Activated CD4-positive, alpha-beta T cell treated with anti-CD3 and anti-CD28 coated beads for 36 hours (primary cell): ENCODE measurements at regions not wholly inside any gene's neighbourhood (a gene's known extent, or its start where the extent isn't known, plus 50 kb on each side); places are given as distances from the start of the nearest gene placed in this dataset.

Source experiments
- ATAC-seq: fragments of 200-7000 bp; cut with Tn5 transposase; one replicate; pipeline ENCODE4 v1.10.0; 2021; ENCODE audit warnings: mild to moderate bottlenecking, moderate library complexity
- CTCF ChIA-PET: fragments of 350-600 bp; sonication (Branson Sonifier 250); formaldehyde crosslinking; loops from one replicate; lab custom pipeline; 2021; ENCODE audit warnings: antibody characterized with exemption; lab: Charles Lee
- POLR2A ChIA-PET: fragments of 350-600 bp; sonication (Branson Sonifier 250); formaldehyde crosslinking; loops from one replicate; lab custom pipeline; 2021; ENCODE audit warnings: antibody characterized with exemption, inconsistent platforms; lab: Charles Lee
- DNase-seq: peaks from one replicate; pipeline ENCODE4 v3.0.0-alpha.2; 2020
- H3K27ac Mint-ChIP-seq: one replicate; pipeline ENCODE4 v1.8.0; 2021; ENCODE audit warnings: mixed read lengths
- H3K27me3 Mint-ChIP-seq: one replicate; pipeline ENCODE4 v1.8.0; 2021; ENCODE audit warnings: mixed read lengths
- H3K36me3 Mint-ChIP-seq: one replicate; pipeline ENCODE4 v1.8.0; 2021; ENCODE audit warnings: low read depth, mixed read lengths
- H3K4me1 Mint-ChIP-seq: one replicate; pipeline ENCODE4 v1.8.0; 2021; ENCODE audit warnings: mixed read lengths
- H3K4me3 Mint-ChIP-seq: one replicate; pipeline ENCODE4 v1.8.0; 2021; ENCODE audit warnings: mild to moderate bottlenecking, moderate library complexity, mixed read lengths
- H3K9me3 Mint-ChIP-seq: one replicate; pipeline ENCODE4 v1.8.0; 2021; ENCODE audit warnings: low read depth, mixed read lengths
- intact Hi-C, 2 experiments: fragments of 100-400 bp; cut with DNase I in 1 of 2; cut with micrococcal nuclease in 1 of 2; formaldehyde crosslinking; loops; one replicate each; pipeline versions ENCODE4 v1.14.2 to v1.15.1; 2022 to 2024; cut with DNase I, micrococcal nuclease

- no peaks in the 10 kb centered on the region for H3K36me3 Mint-ChIP-seq
- H3K9me3 Mint-ChIP-seq: peaks cover 23% of the 10 kb centered on the region
- intact Hi-C loops: no loop called here
- ATAC-seq: no peak
- no peaks in the 10 kb centered on the region for H3K4me1 Mint-ChIP-seq
- DNase-seq: no peak
- no peak overlapping the region for H3K4me3 Mint-ChIP-seq
- no peak overlapping the region for H3K27ac Mint-ChIP-seq
- peaks cover 17% of the 10 kb centered on the region for H3K27me3 Mint-ChIP-seq
- CTCF ChIA-PET: no interaction called here
- POLR2A ChIA-PET: no interaction called here
Measured at GRCh38 chr22:48835364-48835763, 992.3 kb downstream of the BRD1 start.

DNA sequence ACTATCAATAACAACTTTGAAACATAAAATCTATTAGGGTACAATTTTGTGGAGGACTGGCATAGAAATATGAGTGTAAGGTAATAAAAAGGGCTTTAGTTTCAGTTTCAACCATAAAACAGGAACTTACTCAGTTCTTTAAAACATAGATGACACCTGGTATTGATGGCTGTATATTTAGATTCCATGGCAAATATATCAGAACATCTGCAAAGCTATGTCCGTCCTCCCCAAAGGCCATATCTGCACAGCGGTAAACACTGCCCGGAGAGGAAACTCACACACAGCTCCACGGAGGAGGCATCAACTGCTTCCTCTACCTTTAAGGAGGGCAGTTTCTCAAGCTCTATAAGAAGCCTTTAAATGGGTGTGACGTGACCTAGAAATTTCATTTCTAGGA is 993.3 kb downstream of the BRD1 start:
- H3K27me3 Mint-ChIP-seq: peaks cover 19% of the 10 kb centered on the region
- no peaks in the 10 kb centered on the region for H3K36me3 Mint-ChIP-seq
- ChIA-PET POLR2A (no interaction called here), CTCF (no interaction called here)
- intact Hi-C loops: no loop called here
- H3K27ac Mint-ChIP-seq: no peak overlapping the region
- DNase-seq: no peak
- peaks cover 26% of the 10 kb centered on the region for H3K9me3 Mint-ChIP-seq
- H3K4me1 Mint-ChIP-seq: no peaks in the 10 kb centered on the region
- H3K4me3 Mint-ChIP-seq: no peak overlapping the region
- ATAC-seq: no peak

GRCh38 chr22:48832592-48832991 is 995.1 kb downstream of the BRD1 start:
- Mint-ChIP-seq H3K36me3 (no peaks in the 10 kb centered on the region), H3K27ac (no peak overlapping the region), H3K4me3 (no peak overlapping the region), H3K9me3 (peaks cover 27% of the 10 kb centered on the region), H3K27me3 (peaks cover 21% of the 10 kb centered on the region), H3K4me1 (no peaks in the 10 kb centered on the region)
- peak; percentile 64 for DNase-seq
- ChIA-PET CTCF (no interaction called here), POLR2A (no interaction called here)
- ATAC-seq: peak; percentile 81
- intact Hi-C loops: no loop called here

DNA sequence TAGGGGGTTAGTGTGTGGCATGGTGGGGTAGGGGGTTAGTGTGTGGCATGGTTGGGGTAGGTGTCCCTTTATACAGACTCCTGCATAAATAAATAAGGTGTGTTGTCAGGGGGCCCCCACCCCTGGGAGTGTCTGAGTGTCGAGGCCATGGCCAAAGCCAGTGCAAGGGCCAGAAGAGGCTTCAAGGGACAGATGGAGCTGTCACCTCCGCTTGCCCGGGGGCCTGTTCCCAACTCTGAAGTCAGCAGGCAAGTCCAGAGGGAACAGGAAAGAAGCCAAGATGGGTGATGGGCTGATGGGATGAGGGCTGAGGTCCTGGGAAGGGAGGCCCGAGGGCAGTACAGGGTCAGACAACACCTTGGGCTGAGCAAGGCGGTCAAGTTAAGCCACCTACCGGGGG is 997.8 kb downstream of the BRD1 start:
- no peak for ATAC-seq
- Mint-ChIP-seq H3K4me1 (no peaks in the 10 kb centered on the region), H3K9me3 (peaks cover 21% of the 10 kb centered on the region)

GRCh38 chr22:48828688-48829087 is 999.0 kb downstream of the BRD1 start:
- Mint-ChIP-seq H3K36me3 (no peaks in the 10 kb centered on the region), H3K27me3 (peaks cover 15% of the 10 kb centered on the region), H3K27ac (no peak overlapping the region), H3K4me1 (no peaks in the 10 kb centered on the region), H3K4me3 (no peak overlapping the region), H3K9me3 (peaks cover 21% of the 10 kb centered on the region)
- ChIA-PET CTCF (no interaction called here), POLR2A (no interaction called here)
- no peak for DNase-seq
- intact Hi-C loops: no loop called here
- no peak for ATAC-seq

More for the DNA sequence above, 997.8 kb downstream of the BRD1 start:
- Mint-ChIP-seq H3K36me3 (no peaks in the 10 kb centered on the region), H3K4me3 (no peak overlapping the region), H3K27me3 (peaks cover 18% of the 10 kb centered on the region), H3K27ac (no peak overlapping the region)
- POLR2A ChIA-PET: no interaction called here
- intact Hi-C loops: no loop called here
- CTCF ChIA-PET: no interaction called here
- DNase-seq: no peak

DNA sequence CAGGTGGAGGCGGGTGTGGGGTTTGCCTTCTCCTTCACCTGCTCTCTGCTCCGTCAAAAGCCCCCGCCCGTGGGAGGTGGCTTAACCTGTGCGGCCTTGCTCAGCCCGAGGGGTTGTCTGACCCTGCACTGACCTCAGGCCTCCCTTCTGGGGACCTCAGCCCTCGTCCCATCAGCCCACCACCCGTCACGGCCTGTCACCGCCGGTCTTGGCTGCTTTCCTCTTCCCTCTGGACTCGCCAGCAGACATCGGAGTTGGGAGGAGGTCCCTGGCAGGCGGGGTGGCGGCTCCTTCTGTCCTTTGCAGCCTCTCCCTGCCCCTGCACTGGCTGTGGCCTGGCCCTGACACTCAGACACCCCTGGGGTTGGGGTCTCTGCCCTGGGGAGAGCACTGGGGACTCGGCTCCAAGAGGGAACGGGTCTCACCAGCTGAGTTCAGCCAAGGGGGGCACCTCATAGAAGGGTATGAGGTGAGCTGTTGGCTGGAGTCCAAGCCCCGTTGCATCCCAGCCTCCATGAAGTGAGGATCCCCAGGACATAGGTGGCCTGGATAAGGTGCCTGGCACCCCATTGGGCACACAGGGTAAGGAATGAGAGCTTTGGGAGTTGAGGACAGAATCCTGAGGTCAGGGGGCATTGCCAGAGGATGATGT is 999.6 kb downstream of the BRD1 start:
- H3K36me3 Mint-ChIP-seq: no peaks in the 10 kb centered on the region
- DNase-seq (no peak), ATAC-seq (no peak)
- H3K9me3 Mint-ChIP-seq: peaks cover 16% of the 10 kb centered on the region
- no peak overlapping the region for H3K27ac Mint-ChIP-seq
- POLR2A ChIA-PET: no interaction called here
- peaks cover 9% of the 10 kb centered on the region for H3K27me3 Mint-ChIP-seq
- H3K4me3 Mint-ChIP-seq: no peak overlapping the region
- H3K4me1 Mint-ChIP-seq: no peaks in the 10 kb centered on the region
- CTCF ChIA-PET: interaction anchor here (0.8 kb wide), 1 partner anchor 119 kb away, joined by 4 read pairs; no protein-coding TSS in a partner anchor
- intact Hi-C loops: no loop called here

DNA sequence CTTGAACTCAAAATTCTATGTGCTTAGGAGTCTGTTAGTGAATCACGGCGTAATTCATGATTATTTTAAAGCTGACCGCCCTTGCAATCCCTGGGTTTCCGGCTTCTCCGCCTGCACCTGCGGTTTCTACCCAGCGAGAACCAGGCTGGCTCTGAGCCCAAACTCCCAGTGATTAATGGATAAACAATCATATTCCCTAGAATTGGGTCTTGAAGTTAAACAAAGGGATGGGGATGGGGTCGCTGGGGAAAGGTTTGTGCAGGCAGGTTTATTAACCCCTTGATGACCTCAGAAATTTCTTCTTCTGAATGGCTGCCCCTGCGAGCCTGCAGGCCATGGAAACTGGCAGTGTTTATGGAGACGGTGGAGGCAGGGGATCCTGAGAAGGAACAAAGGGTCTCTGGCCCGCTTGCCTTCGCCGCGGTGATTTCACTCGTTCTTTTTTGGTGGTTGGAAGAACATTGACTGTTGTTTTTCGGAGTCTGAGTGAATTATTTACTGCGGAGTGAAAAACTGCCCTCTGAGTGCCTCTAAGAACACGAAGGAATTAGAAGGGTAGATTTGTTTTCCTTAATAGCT is 1000.3 kb downstream of the BRD1 start:
- H3K4me3 Mint-ChIP-seq: no peak overlapping the region
- DNase-seq (no peak), ATAC-seq (no peak)
- CTCF ChIA-PET: interaction anchor here (0.8 kb wide), 1 partner anchor 120 kb away, joined by 4 read pairs; no protein-coding TSS in a partner anchor
- H3K9me3 Mint-ChIP-seq: peaks cover 12% of the 10 kb centered on the region
- peaks cover 8% of the 10 kb centered on the region for H3K27me3 Mint-ChIP-seq
- H3K27ac Mint-ChIP-seq: no peak overlapping the region
- intact Hi-C loops: no loop called here
- POLR2A ChIA-PET: no interaction called here
- no peaks in the 10 kb centered on the region for H3K36me3 Mint-ChIP-seq
- H3K4me1 Mint-ChIP-seq: no peaks in the 10 kb centered on the region

DNA sequence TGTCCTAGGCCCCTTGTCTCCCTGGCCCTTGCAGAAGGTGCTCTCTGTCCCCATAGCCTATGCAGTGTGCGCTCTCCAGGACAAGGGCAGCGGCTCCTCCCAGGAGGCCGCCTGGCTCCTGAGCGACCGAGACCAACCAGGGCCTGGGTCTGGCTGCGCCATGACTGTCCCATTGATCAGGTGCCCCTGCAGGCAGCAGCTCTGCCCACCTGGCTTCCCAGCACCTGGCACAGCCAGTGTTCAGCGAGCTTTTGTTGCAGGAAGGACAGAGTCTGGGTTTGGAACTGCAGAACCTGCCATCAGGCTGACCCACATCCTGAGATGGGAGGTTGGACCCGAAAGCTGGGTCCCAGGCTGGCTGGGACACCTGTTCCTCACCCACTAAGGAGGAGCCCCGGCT is 1001.1 kb downstream of the BRD1 start:
- intact Hi-C loops: no loop called here
- Mint-ChIP-seq H3K27ac (no peak overlapping the region), H3K36me3 (no peaks in the 10 kb centered on the region), H3K27me3 (peaks cover 8% of the 10 kb centered on the region), H3K4me3 (no peak overlapping the region), H3K4me1 (no peaks in the 10 kb centered on the region), H3K9me3 (peaks cover 12% of the 10 kb centered on the region)
- POLR2A ChIA-PET: no interaction called here
- CTCF ChIA-PET: no interaction called here
- DNase-seq (no peak), ATAC-seq (no peak)

DNA sequence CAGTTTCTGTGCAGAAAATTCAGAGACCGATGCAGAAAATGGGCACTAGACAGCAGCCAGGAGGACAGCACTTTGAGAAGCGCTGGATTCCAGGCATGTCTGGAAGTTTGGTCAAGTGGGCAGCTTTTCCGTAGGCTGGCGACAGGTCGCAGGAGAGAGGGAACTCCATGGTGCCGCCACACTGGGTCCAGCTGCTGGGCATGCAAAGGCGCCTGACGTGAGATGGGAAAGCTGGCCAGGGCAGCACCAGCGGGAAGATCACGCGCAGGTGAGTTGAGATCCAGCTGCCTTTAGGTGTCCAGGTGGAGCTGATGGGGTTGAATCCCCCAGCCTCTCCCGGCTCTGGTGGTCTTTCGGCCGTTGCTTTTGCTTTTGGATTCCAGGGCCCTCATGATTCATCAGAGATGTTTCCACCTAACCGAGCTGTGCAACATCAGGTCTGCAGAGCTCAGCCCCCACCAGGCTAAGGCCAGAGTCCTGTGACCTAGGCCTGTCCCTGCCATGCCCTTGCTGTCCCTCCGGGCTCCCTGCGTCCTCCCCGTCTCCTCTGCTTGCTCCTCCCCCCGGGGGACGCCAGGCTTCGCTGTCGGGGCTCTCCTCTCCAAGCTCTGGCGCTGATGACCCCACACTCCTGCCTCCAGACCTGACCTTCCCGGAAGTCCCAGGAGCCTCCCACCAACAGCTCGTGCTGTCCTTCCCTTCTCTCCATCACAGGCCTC is 1001.7 kb downstream of the BRD1 start:
- peaks cover 4% of the 10 kb centered on the region for H3K27me3 Mint-ChIP-seq
- no peak for ATAC-seq
- POLR2A ChIA-PET: no interaction called here

DNA sequence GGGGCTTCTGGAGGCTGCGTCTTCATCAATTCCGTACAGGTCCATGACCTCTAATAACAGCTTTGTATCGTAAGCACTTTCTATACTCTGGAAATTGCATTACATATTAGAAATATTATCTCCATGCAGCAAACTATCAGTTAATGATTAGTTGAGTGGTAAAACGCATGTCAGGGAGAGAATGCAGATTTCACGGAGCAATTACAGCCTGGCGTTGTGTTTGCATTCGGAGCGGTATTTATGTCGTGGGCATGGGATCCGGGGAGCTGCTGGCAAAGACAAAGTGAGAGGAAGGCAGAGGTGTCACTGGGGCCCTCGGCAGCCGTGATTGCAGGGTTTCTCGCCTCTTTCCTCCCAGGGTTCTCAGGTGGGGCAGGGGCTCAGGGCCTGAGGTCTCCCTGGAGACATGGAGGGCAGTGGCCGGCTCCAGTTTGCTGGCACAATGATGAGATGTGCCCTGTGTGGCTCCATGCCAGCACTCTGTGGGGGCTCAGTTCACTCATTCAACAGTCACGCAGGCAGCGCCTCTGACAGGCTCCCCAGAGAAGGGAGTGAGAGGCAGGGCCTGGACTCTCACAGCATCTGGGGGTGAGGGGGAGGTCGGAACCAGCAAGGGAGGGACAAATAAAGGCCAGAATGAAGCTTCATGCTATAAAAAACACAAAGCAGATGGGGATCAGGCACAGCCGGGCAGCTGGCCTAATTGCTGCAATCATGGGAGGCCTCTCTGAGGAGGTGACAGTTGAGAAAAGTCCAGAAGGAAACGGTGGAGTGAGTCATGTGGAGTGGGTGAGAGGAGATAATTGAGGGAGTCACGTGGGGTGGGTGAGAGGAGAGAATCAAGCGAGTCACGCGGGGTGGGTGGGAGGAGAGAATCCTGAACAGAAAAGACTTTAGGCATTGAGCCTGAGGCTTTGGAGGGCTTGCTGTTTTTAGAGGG is 1002.7 kb downstream of the BRD1 start:
- H3K9me3 Mint-ChIP-seq: peaks cover 4% of the 10 kb centered on the region
- peaks cover 6% of the 10 kb centered on the region for H3K27me3 Mint-ChIP-seq
- no peak overlapping the region for H3K4me3 Mint-ChIP-seq
- ChIA-PET POLR2A (no interaction called here), CTCF (no interaction called here)
- H3K4me1 Mint-ChIP-seq: no peaks in the 10 kb centered on the region
- intact Hi-C loops: no loop called here
- ATAC-seq (peak; percentile 33), DNase-seq (peak; percentile 41)
- H3K36me3 Mint-ChIP-seq: no peaks in the 10 kb centered on the region
- H3K27ac Mint-ChIP-seq: no peak overlapping the region

More for the DNA sequence above, 1001.7 kb downstream of the BRD1 start:
- Mint-ChIP-seq H3K36me3 (no peaks in the 10 kb centered on the region), H3K27ac (no peak overlapping the region), H3K4me1 (no peaks in the 10 kb centered on the region), H3K9me3 (peaks cover 8% of the 10 kb centered on the region), H3K4me3 (no peak overlapping the region)
- intact Hi-C loops: no loop called here
- CTCF ChIA-PET: no interaction called here
- no peak for DNase-seq

GRCh38 chr22:48823941-48824340 is 1003.7 kb downstream of the BRD1 start:
- no peaks in the 10 kb centered on the region for H3K9me3 Mint-ChIP-seq
- peaks cover 2% of the 10 kb centered on the region for H3K27me3 Mint-ChIP-seq
- H3K27ac Mint-ChIP-seq: no peak overlapping the region
- ChIA-PET CTCF (interaction anchor here (0.7 kb wide), 2 partner anchors 51 to 1542 kb away, joined by 3 to 4 read pairs; no protein-coding TSS in a partner anchor), POLR2A (no interaction called here)
- H3K36me3 Mint-ChIP-seq: no peaks in the 10 kb centered on the region
- H3K4me1 Mint-ChIP-seq: no peaks in the 10 kb centered on the region
- DNase-seq: no peak
- intact Hi-C loops: no loop called here
- no peak for ATAC-seq
- H3K4me3 Mint-ChIP-seq: no peak overlapping the region
